HEK293 (cell line): ENCODE measurements at regions not wholly inside any gene's neighbourhood (a gene's known extent, or its start where the extent isn't known, plus 50 kb on each side); places are given as distances from the start of the nearest gene placed in this dataset.

ENCODE experiments used
- GLIS1 ChIP-seq: fragments of 450-650 bp; formaldehyde crosslinking; IDR thresholded peaks from 2 replicates; pipeline ENCODE4 v1.5.1; 2016; ENCODE audit warnings: missing biosample characterization, missing genetic modification characterization
- PBX3 ChIP-seq: sonication (generic); formaldehyde crosslinking; IDR thresholded peaks from 2 replicates; pipeline ENCODE4 v1.8.1; 2022; ENCODE audit warnings: mild to moderate bottlenecking, moderate library complexity, missing genetic modification reagents
- REPIN1 ChIP-seq: fragments of 450-650 bp; formaldehyde crosslinking; IDR thresholded peaks from 2 replicates; pipeline ENCODE4 v1.5.1; 2017; ENCODE audit warnings: missing biosample characterization, missing genetic modification characterization, low read depth
- ZBTB20 ChIP-seq: fragments of 450-650 bp; formaldehyde crosslinking; IDR thresholded peaks from 2 replicates; pipeline ENCODE4 v1.5.1; 2016; ENCODE audit warnings: missing biosample characterization, missing genetic modification characterization
- ZBTB21 ChIP-seq: fragments of 450-650 bp; formaldehyde crosslinking; IDR thresholded peaks from 2 replicates; pipeline ENCODE4 v1.5.1; 2017; ENCODE audit warnings: missing biosample characterization, missing genetic modification characterization
- ZFP3 ChIP-seq: fragments of 450-650 bp; formaldehyde crosslinking; IDR thresholded peaks from 2 replicates; pipeline ENCODE4 v1.5.1; 2016; ENCODE audit warnings: low read depth, missing biosample characterization, missing genetic modification characterization
- ZNF10 ChIP-seq: fragments of 450-650 bp; formaldehyde crosslinking; IDR thresholded peaks from 2 replicates; pipeline ENCODE4 v1.5.1; 2017; ENCODE audit warnings: missing biosample characterization, missing genetic modification characterization
- ZNF133 ChIP-seq: fragments of 450-650 bp; formaldehyde crosslinking; IDR thresholded peaks from 2 replicates; pipeline ENCODE4 v1.5.1; 2016; ENCODE audit warnings: missing biosample characterization, missing genetic modification characterization
- ZNF155 ChIP-seq: fragments of 450-650 bp; formaldehyde crosslinking; IDR thresholded peaks from 2 replicates; pipeline ENCODE4 v1.5.1; 2016; ENCODE audit warnings: missing biosample characterization, missing genetic modification characterization
- ZNF18 ChIP-seq: fragments of 450-650 bp; formaldehyde crosslinking; IDR thresholded peaks from 2 replicates; pipeline ENCODE4 v1.5.1; 2016; ENCODE audit warnings: missing biosample characterization, missing genetic modification characterization
- ZNF311 ChIP-seq: fragments of 450-650 bp; formaldehyde crosslinking; IDR thresholded peaks from 2 replicates; pipeline ENCODE4 v1.5.1; 2017; ENCODE audit warnings: missing biosample characterization, missing genetic modification characterization, borderline replicate concordance
- ZNF366 ChIP-seq: fragments of 450-650 bp; formaldehyde crosslinking; conservative IDR thresholded peaks from 2 replicates; pipeline ENCODE4 v1.5.1; 2016; ENCODE audit warnings: missing biosample characterization, missing genetic modification characterization
- ZNF391 ChIP-seq: fragments of 450-650 bp; formaldehyde crosslinking; IDR thresholded peaks from 2 replicates; pipeline ENCODE4 v1.5.1; 2016; ENCODE audit warnings: low read depth, missing biosample characterization, missing genetic modification characterization, borderline replicate concordance
- ZNF404 ChIP-seq: fragments of 450-650 bp; formaldehyde crosslinking; IDR thresholded peaks from 2 replicates; pipeline ENCODE4 v1.5.1; 2017; ENCODE audit warnings: missing biosample characterization, missing genetic modification characterization
- ZNF473 ChIP-seq: fragments of 450-650 bp; formaldehyde crosslinking; IDR thresholded peaks from 2 replicates; pipeline ENCODE4 v1.5.1; 2017; ENCODE audit warnings: missing biosample characterization, missing genetic modification characterization
- ZNF48 ChIP-seq: fragments of 450-650 bp; formaldehyde crosslinking; IDR thresholded peaks from 2 replicates; pipeline ENCODE4 v1.5.1; 2016; ENCODE audit warnings: missing biosample characterization, missing genetic modification characterization
- ZNF510 ChIP-seq: fragments of 450-650 bp; formaldehyde crosslinking; IDR thresholded peaks from 2 replicates; pipeline ENCODE4 v1.5.1; 2018; ENCODE audit warnings: mild to moderate bottlenecking, missing genetic modification characterization, missing biosample characterization; ENCODE audit not compliant: insufficient replicate concordance
- ZNF585B ChIP-seq: fragments of 450-650 bp; formaldehyde crosslinking; IDR thresholded peaks from 2 replicates; pipeline ENCODE4 v1.5.1; 2016; ENCODE audit warnings: missing biosample characterization, missing genetic modification characterization
- ZNF654 ChIP-seq: fragments of 450-650 bp; formaldehyde crosslinking; IDR thresholded peaks from 2 replicates; pipeline ENCODE4 v1.5.1; 2016; ENCODE audit warnings: low read depth, missing biosample characterization, missing genetic modification characterization
- ZNF707 ChIP-seq: fragments of 450-650 bp; formaldehyde crosslinking; IDR thresholded peaks from 2 replicates; pipeline ENCODE4 v1.5.1; 2016; ENCODE audit warnings: missing biosample characterization, missing genetic modification characterization
- TF ChIP-seq, protein P1 (sequence below): fragments of 450-650 bp; formaldehyde crosslinking; IDR thresholded peaks from 2 replicates; pipeline ENCODE4 v1.5.1; 2016; ENCODE audit warnings: missing biosample characterization, missing genetic modification characterization, low read depth
- TF ChIP-seq, protein P2 (sequence below): fragments of 450-650 bp; formaldehyde crosslinking; IDR thresholded peaks from 2 replicates; pipeline ENCODE4 v1.5.1; 2016; ENCODE audit warnings: missing biosample characterization, missing genetic modification characterization
- TF ChIP-seq, protein P3 (sequence below): fragments of 450-650 bp; formaldehyde crosslinking; IDR thresholded peaks from 2 replicates; pipeline ENCODE4 v1.5.1; 2016; ENCODE audit warnings: missing biosample characterization, missing genetic modification characterization
- TF ChIP-seq, protein P4 (sequence below): fragments of 450-650 bp; formaldehyde crosslinking; IDR thresholded peaks from 2 replicates; pipeline ENCODE4 v1.5.1; 2017; ENCODE audit warnings: missing biosample characterization, missing genetic modification characterization
- TF ChIP-seq, protein P5 (sequence below): fragments of 450-650 bp; formaldehyde crosslinking; IDR thresholded peaks from 2 replicates; pipeline ENCODE4 v1.5.1; 2016; ENCODE audit warnings: missing biosample characterization, missing genetic modification characterization
- TF ChIP-seq, protein P6 (sequence below): fragments of 450-650 bp; formaldehyde crosslinking; IDR thresholded peaks from 2 replicates; pipeline ENCODE4 v1.5.1; 2016; ENCODE audit warnings: missing biosample characterization, missing genetic modification characterization

DNA sequence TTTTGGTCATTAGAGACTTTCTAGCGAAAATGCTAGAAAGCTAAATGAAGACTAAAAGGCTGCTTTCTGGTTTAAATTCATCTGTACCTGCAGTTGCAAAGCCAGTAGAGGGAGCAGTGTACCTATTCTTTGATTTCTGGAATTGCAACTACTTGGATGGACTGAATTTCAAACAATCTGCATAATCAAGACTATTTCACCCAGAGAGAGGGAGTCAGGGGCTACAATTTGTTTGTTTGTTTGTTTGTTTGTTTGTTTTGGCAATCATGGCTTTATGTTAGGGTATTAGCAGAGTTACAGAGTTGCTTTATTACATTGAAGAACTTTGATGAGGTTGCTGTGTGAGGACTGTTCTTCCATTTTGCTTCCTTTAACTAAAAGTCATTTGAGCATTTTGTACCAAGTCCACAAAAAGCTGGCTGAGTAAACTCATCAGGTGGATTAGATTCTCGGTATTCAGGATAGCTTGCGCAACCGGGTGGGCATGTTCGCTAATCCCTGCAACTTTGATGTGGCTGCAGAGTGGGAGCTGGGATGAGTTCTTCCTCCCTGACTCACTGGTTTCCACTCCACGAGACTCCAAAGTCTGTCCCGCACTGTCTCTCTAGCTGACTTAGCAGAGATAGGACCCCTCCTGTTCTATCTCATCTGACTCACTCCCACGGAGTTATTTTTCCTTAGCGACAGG, 80.0 kb upstream of the TUT7 start (continued):
- TF ChIP-seq, protein P1, sequence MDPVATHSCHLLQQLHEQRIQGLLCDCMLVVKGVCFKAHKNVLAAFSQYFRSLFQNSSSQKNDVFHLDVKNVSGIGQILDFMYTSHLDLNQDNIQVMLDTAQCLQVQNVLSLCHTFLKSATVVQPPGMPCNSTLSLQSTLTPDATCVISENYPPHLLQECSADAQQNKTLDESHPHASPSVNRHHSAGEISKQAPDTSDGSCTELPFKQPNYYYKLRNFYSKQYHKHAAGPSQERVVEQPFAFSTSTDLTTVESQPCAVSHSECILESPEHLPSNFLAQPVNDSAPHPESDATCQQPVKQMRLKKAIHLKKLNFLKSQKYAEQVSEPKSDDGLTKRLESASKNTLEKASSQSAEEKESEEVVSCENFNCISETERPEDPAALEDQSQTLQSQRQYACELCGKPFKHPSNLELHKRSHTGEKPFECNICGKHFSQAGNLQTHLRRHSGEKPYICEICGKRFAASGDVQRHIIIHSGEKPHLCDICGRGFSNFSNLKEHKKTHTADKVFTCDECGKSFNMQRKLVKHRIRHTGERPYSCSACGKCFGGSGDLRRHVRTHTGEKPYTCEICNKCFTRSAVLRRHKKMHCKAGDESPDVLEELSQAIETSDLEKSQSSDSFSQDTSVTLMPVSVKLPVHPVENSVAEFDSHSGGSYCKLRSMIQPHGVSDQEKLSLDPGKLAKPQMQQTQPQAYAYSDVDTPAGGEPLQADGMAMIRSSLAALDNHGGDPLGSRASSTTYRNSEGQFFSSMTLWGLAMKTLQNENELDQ (tag by site-specific recombination): no peak
- TF ChIP-seq GLIS1 (no peak), ZFP3 (tag by site-specific recombination) (no peak), ZNF10 (tag by site-specific recombination) (no peak), ZNF585B (tag by site-specific recombination) (no peak), ZNF155 (tag by site-specific recombination) (no peak), ZBTB21 (tag by site-specific recombination) (no peak), ZNF707 (tag by site-specific recombination) (no peak), REPIN1 (no peak), ZNF133 (no peak), ZNF366 (tag by site-specific recombination) (peak; percentile 64), PBX3 (CRISPR knock-in tag) (no peak), ZBTB20 (tag by site-specific recombination) (no peak), ZNF18 (no peak), ZNF391 (tag by site-specific recombination) (no peak), ZNF473 (tag by site-specific recombination) (no peak), ZNF510 (tag by site-specific recombination) (no peak), ZNF404 (no peak), ZNF311 (tag by site-specific recombination) (no peak), ZNF654 (peak; percentile 96), ZNF48 (tag by site-specific recombination) (no peak)
- TF ChIP-seq, protein P2, sequence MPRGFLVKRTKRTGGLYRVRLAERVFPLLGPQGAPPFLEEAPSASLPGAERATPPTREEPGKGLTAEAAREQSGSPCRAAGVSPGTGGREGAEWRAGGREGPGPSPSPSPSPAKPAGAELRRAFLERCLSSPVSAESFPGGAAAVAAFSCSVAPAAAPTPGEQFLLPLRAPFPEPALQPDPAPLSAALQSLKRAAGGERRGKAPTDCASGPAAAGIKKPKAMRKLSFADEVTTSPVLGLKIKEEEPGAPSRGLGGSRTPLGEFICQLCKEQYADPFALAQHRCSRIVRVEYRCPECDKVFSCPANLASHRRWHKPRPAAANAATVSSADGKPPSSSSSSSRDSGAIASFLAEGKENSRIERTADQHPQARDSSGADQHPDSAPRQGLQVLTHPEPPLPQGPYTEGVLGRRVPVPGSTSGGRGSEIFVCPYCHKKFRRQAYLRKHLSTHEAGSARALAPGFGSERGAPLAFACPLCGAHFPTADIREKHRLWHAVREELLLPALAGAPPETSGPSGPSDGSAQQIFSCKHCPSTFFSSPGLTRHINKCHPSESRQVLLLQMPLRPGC (tag by site-specific recombination): no peak
- TF ChIP-seq, protein P3, sequence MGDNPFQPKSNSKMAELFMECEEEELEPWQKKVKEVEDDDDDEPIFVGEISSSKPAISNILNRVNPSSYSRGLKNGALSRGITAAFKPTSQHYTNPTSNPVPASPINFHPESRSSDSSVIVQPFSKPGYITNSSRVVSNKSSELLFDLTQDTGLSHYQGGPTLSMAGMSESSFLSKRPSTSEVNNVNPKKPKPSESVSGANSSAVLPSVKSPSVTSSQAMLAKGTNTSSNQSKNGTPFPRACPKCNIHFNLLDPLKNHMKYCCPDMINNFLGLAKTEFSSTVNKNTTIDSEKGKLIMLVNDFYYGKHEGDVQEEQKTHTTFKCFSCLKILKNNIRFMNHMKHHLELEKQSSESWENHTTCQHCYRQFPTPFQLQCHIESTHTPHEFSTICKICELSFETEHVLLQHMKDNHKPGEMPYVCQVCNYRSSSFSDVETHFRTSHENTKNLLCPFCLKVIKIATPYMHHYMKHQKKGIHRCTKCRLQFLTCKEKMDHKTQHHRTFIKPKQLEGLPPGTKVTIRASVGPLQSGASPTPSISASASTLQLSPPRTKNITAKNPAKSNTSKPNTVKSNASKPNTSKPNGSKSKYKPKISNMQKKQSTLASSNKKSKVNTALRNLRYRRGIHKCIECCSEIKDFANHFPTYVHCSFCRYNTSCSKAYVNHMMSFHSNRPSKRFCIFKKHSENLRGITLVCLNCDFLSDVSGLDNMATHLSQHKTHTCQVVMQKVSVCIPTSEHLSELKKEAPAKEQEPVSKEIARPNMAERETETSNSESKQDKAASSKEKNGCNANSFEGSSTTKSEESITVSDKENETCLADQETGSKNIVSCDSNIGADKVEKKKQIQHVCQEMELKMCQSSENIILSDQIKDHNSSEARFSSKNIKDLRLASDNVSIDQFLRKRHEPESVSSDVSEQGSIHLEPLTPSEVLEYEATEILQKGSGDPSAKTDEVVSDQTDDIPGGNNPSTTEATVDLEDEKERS (tag by site-specific recombination): no peak
- TF ChIP-seq, protein P4, sequence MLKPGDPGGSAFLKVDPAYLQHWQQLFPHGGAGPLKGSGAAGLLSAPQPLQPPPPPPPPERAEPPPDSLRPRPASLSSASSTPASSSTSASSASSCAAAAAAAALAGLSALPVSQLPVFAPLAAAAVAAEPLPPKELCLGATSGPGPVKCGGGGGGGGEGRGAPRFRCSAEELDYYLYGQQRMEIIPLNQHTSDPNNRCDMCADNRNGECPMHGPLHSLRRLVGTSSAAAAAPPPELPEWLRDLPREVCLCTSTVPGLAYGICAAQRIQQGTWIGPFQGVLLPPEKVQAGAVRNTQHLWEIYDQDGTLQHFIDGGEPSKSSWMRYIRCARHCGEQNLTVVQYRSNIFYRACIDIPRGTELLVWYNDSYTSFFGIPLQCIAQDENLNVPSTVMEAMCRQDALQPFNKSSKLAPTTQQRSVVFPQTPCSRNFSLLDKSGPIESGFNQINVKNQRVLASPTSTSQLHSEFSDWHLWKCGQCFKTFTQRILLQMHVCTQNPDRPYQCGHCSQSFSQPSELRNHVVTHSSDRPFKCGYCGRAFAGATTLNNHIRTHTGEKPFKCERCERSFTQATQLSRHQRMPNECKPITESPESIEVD (tag by site-specific recombination): no peak
- TF ChIP-seq, protein P5, sequence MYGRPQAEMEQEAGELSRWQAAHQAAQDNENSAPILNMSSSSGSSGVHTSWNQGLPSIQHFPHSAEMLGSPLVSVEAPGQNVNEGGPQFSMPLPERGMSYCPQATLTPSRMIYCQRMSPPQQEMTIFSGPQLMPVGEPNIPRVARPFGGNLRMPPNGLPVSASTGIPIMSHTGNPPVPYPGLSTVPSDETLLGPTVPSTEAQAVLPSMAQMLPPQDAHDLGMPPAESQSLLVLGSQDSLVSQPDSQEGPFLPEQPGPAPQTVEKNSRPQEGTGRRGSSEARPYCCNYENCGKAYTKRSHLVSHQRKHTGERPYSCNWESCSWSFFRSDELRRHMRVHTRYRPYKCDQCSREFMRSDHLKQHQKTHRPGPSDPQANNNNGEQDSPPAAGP (tag by site-specific recombination): no peak
- TF ChIP-seq, protein P6, sequence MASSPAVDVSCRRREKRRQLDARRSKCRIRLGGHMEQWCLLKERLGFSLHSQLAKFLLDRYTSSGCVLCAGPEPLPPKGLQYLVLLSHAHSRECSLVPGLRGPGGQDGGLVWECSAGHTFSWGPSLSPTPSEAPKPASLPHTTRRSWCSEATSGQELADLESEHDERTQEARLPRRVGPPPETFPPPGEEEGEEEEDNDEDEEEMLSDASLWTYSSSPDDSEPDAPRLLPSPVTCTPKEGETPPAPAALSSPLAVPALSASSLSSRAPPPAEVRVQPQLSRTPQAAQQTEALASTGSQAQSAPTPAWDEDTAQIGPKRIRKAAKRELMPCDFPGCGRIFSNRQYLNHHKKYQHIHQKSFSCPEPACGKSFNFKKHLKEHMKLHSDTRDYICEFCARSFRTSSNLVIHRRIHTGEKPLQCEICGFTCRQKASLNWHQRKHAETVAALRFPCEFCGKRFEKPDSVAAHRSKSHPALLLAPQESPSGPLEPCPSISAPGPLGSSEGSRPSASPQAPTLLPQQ (tag by site-specific recombination): no peak
